ENCODE measurements at regions not wholly inside any gene's neighbourhood (a gene's known extent, or its start where the extent isn't known, plus 50 kb on each side); places are given as distances from the start of the nearest gene placed in this dataset.
A peak's percentile ranks its signal among the peaks of the same experiment; 100 is the strongest.

GRCh38 chr12:78383414-78383813 lies 481.2 kb upstream of the SYT1 start:
- Histone ChIP-seq H3K4me1 (no peaks in the 10 kb centered on the region), H3K9me3 (ENCODE audit: low read depth) (peaks cover 2% of the 10 kb centered on the region), H4K20me1 (ENCODE audit: low read depth) (no peaks in the 10 kb centered on the region), H3K27ac (no peak overlapping the region), H3K9ac (no peak overlapping the region), H2AFZ (replicated peaks) (peak overlapping the region; percentile 40), H3K36me3 (no peaks in the 10 kb centered on the region), H3K4me3 (no peak overlapping the region), H3K79me2 (ENCODE audit: low read depth) (no peaks in the 10 kb centered on the region), H3K4me2 (no peak overlapping the region), H3F3A (ENCODE audit: low read depth) (no peaks in the 10 kb centered on the region), H3K27me3 (no peaks in the 10 kb centered on the region)
- DNase-seq (ENCODE audit: low spot score), result no peak
- Mint-ChIP-seq H3K4me1 (no peaks in the 10 kb centered on the region), H3K27me3 (ENCODE audit: insufficient read depth, low read depth) (no peaks in the 10 kb centered on the region), H3K36me3 (no peaks in the 10 kb centered on the region), H3K27ac (no peak overlapping the region), H3K4me3 (no peak overlapping the region), H3K9me3 (peaks cover 16% of the 10 kb centered on the region)
- no peak for TF ChIP-seq EZH2phosphoT487 (IDR thresholded peaks at IDR 0.05)
- no peak for TF ChIP-seq EZH2 (IDR thresholded peaks at IDR 0.05)
- TF ChIP-seq, protein P1, sequence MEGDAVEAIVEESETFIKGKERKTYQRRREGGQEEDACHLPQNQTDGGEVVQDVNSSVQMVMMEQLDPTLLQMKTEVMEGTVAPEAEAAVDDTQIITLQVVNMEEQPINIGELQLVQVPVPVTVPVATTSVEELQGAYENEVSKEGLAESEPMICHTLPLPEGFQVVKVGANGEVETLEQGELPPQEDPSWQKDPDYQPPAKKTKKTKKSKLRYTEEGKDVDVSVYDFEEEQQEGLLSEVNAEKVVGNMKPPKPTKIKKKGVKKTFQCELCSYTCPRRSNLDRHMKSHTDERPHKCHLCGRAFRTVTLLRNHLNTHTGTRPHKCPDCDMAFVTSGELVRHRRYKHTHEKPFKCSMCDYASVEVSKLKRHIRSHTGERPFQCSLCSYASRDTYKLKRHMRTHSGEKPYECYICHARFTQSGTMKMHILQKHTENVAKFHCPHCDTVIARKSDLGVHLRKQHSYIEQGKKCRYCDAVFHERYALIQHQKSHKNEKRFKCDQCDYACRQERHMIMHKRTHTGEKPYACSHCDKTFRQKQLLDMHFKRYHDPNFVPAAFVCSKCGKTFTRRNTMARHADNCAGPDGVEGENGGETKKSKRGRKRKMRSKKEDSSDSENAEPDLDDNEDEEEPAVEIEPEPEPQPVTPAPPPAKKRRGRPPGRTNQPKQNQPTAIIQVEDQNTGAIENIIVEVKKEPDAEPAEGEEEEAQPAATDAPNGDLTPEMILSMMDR (IDR thresholded peaks at IDR 0.05), result no peak

GRCh38 chr12:78384541-78384940 lies 480.0 kb upstream of the SYT1 start:
- H3K27me3 ChIP-seq, result no peaks in the 10 kb centered on the region
- no peak overlapping the region for H3K9ac ChIP-seq
- no peaks in the 10 kb centered on the region for H3K4me1 ChIP-seq
- H3K79me2 ChIP-seq (ENCODE audit: low read depth), result no peaks in the 10 kb centered on the region
- no peak overlapping the region for H3K4me3 ChIP-seq
- H3K36me3 ChIP-seq, result no peaks in the 10 kb centered on the region
- no peak overlapping the region for H3K27ac ChIP-seq
- no peaks in the 10 kb centered on the region for H4K20me1 ChIP-seq (ENCODE audit: low read depth)
- no peak overlapping the region for H2AFZ ChIP-seq (replicated peaks)
- Mint-ChIP-seq H3K27me3 (ENCODE audit: insufficient read depth, low read depth) (no peaks in the 10 kb centered on the region), H3K36me3 (no peaks in the 10 kb centered on the region), H3K27ac (no peak overlapping the region), H3K9me3 (peaks cover 6% of the 10 kb centered on the region), H3K4me3 (no peak overlapping the region), H3K4me1 (no peaks in the 10 kb centered on the region)
- no peaks in the 10 kb centered on the region for H3F3A ChIP-seq (ENCODE audit: low read depth)
- H3K4me2 ChIP-seq, result no peak overlapping the region
- TF ChIP-seq, protein P1 (IDR thresholded peaks at IDR 0.05), result no peak
- TF ChIP-seq EZH2phosphoT487 (IDR thresholded peaks at IDR 0.05) (no peak), EZH2 (IDR thresholded peaks at IDR 0.05) (no peak)
- no peak for DNase-seq (ENCODE audit: low spot score)
- peaks cover 2% of the 10 kb centered on the region for H3K9me3 ChIP-seq (ENCODE audit: low read depth)

GRCh38 chr12:78385541-78385940 lies 479.0 kb upstream of the SYT1 start:
- H3K36me3 ChIP-seq, result no peaks in the 10 kb centered on the region
- H3K27ac ChIP-seq, result no peak overlapping the region
- no peaks in the 10 kb centered on the region for H3K9me3 ChIP-seq (ENCODE audit: low read depth)
- no peak for DNase-seq (ENCODE audit: low spot score)
- Mint-ChIP-seq H3K9me3 (no peaks in the 10 kb centered on the region), H3K4me3 (no peak overlapping the region), H3K27ac (no peak overlapping the region), H3K27me3 (ENCODE audit: insufficient read depth, low read depth) (no peaks in the 10 kb centered on the region), H3K36me3 (no peaks in the 10 kb centered on the region), H3K4me1 (no peaks in the 10 kb centered on the region)
- no peak overlapping the region for H3K4me2 ChIP-seq
- TF ChIP-seq, protein P1 (IDR thresholded peaks at IDR 0.05), result no peak
- TF ChIP-seq EZH2 (IDR thresholded peaks at IDR 0.05) (no peak), EZH2phosphoT487 (IDR thresholded peaks at IDR 0.05) (no peak)
- no peaks in the 10 kb centered on the region for H4K20me1 ChIP-seq (ENCODE audit: low read depth)
- no peaks in the 10 kb centered on the region for H3K4me1 ChIP-seq
- H3K79me2 ChIP-seq (ENCODE audit: low read depth), result no peaks in the 10 kb centered on the region
- H3K9ac ChIP-seq, result no peak overlapping the region
- no peak overlapping the region for H2AFZ ChIP-seq (replicated peaks)
- H3K27me3 ChIP-seq, result no peaks in the 10 kb centered on the region
- H3F3A ChIP-seq (ENCODE audit: low read depth), result no peaks in the 10 kb centered on the region
- H3K4me3 ChIP-seq, result no peak overlapping the region

All from neural progenitor cell (in vitro differentiated cells).